ENCODE measurements at regions not wholly inside any gene's neighbourhood (a gene's known extent, or its start where the extent isn't known, plus 50 kb on each side); places are given as distances from the start of the nearest gene placed in this dataset.
A peak's percentile ranks its signal among the peaks of the same experiment; 100 is the strongest.

DNA sequence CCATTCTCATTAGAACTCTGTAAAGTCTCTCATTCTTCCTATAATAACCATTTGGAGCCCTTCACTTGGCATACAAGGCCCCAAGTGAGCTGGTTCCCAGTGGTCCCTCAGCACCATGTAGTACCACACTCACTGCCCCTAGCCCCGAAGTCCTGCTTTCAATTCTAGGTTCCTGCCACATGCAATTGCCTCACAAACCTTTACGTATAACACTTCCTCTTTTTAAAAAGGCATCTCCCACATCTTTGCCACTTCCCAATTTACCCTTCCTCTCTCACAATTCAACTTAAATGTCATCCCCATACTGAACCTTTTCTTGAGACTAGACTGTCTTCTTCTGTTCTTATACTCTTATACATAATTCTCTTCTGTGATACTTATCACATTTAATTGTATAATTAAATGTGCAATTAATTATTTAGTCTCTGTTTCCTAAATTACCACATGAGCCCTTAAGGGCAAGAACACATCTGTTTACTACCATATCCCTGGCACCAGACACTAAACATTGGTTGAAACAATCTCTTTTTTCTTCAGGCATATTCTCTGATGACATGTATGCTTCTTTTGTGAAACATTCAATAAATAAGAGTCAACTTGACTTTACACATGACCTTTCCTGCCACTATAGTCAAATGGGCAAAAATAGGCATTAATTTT is 304.0 kb downstream of the SPRY2 start:
- peak; percentile 11 for DNase-seq (ENCODE audit: low spot score)

DNA sequence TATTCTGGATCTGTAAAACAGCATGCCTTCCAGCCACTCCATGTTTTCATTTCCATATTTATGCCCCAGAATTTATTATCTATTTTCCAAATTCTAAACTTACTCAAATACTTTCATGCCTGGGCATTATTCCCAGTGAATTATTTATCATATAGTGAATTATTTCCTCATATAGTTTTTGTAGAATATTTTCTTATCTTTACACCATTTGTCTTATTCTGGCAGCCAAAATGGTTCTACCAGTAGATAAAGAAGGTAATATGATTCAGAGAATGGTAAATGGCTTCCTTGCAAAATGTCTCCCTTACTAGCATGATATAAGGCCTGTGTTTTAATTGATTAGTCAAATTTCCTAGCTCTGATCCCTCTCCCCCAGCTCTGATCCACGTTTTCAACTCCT is 305.8 kb downstream of the SPRY2 start:
- no peak for DNase-seq (ENCODE audit: low spot score)

DNA sequence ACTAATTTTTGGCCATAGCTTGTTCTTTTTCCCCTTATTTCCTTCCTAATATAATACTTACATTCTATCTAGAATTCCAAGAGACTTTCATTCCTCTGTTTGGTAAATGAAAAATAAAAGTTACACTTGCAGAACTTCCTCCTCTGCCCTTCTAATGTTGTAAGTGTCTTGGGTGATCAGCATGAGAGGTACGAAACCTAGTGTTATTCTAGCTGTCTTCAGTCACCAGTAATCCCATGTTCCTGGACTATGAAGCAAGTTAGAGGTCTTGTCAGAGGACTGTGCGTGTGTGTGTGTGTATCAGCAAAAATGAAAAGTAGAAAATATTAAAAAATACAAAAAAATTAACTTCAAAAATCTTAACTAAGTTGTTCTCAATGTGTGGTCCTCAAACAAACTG is 307.0 kb downstream of the SPRY2 start:
- DNase-seq (ENCODE audit: low spot score): no peak

DNA sequence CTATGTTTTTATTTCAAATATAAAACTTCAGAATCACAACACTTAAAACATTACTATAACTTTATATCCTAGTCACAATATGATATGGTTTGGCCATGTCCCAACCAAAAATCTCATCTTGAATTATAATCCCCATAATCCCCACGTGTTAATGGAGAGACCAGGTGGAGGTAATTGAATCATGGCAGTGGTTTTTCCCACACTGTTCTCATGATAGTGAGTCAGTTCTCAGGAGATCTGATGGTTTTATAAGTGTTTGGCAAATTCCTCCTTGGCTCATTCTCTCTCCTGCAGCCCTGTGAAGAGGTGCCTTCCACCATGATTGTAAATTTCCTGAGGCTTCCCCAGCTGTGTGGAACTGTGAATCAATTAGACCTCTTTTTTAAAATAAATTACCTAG is 307.6 kb downstream of the SPRY2 start:
- no peak for DNase-seq (ENCODE audit: low spot score)

DNA sequence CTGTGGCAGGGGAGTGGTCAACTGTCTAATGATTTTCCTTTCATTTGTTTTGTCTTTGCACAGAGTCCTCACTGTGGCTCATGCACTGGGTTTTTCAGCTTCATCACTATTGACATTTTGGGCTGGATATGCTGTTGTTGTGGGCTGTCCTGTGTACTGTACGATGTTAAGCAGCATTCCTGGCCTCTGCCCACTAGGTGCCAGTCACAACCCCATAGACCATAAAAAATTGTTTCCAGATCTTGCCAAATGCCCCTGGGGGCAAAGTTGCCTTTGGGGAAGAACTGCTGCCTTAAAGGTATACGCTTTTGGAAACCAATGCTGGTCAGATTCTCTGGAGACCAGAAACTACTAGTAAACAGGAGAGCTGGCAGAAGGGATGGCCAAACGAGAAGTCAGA is 310.4 kb downstream of the SPRY2 start:
- peak; percentile 16 for DNase-seq (ENCODE audit: low spot score)

DNA sequence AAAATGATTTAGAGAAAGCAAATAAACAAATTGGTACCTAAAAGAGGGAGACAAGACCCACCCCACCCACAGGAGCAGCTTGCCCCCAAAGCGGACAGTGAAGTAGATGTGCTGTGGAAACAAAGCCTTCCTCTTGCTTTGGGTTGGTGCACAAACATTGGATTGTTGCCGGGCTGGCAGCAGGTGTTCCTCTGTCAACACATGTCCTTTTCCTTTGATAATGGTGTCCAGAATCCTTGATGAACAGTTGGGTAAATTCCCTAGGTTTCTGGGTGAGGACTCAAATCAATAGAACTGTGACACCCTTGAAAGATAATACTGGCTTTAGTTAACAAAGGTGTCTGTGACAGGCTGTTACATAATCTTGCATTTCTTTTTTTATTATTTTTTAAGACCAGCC is 311.8 kb downstream of the SPRY2 start:
- DNase-seq (ENCODE audit: low spot score): no peak

DNA sequence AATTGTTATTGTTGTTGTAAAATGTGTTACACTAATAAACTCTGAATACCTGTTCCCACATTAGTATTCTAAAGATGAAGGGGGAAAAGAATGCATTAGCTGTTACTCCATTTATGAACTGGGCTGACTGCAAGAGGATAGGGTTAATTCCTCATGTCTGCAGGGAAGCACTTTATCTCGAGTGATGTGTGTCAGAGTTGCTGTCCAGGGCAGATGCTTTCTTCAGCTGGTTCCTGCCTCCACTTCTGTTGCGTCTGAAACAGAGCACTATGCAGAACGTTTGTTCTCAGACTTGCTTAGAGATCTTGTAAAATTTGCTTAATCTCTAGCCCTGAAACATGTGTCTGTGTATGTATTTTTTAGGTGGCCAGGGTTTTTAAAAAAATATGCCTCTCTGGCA is 318.8 kb downstream of the SPRY2 start:
- DNase-seq (ENCODE audit: low spot score): no peak

DNA sequence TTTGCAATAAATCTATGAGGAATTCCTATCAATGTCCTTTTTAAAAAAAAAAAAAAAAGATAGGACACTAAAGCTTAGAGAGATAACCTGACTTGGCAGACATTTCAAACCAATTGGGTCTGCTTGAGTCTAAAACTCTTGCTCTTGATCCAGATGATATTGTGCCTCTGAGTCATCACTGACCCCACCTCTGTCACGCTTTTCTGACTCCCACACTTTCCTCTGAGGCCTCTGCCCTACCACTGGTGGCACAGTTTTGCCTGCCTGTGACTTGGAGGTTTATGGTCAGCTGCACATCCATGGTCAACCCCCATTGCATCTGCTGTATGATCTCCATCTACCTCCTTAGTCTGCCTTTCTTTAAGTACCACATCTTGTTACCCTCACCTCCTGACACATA is 328.7 kb downstream of the SPRY2 start:
- no peak for DNase-seq (ENCODE audit: low spot score)

DNA sequence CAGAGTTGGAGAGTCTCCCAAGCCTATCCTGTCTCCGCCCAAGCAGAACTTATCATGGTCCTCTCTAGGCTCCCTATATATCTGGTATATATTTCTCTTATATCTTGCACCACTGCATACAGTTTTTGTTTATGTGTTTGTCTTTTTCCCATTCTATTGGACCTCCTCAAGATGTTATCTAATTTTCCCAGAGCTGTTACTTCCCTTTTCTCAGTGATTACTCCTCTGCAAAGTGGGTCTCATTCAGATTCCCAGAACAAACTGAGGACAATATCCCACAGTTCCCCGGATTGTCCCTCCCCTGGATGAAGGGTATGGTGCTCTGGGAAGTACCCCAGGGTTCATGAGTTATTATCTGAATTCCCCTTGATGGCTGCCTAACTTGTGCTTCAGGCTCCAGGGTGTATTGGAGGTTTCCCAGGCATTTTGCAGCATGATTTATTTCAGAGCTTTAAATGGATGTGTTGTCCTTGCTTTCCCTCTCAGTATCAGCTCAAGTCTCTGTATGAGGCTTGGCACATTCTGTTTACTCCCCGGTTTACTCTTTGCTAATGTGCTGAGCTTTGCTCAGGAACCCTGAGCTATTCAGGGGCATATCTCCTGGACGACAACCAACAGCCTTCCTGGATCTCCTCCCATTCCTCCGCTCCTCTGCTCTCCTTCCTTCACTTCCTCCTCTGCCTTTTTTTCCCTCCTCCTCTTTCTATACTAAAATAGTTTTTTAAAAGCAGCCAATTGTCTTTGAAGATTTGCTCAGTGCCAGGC is 329.3 kb downstream of the SPRY2 start:
- DNase-seq (ENCODE audit: low spot score): peak; percentile 43

DNA sequence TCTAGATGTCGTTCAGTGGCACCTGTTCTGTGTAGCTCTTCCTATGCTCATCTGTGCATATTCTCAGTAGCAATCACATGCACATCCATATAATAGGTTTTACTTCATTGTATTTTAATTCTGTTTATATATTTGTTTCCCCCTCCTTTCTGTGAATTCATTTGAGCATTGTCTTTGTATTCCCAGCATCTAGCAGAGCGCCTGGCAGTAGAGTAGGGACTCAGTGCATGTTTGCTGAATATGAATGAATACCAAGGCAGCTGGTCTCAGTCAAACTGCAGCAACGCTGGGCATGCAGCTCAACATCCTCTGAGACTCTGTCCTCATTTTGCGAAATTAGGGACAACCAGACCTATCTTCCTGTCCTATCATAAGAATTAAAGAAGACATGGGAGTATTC is 330.1 kb downstream of the SPRY2 start:
- DNase-seq (ENCODE audit: low spot score): no peak

DNA sequence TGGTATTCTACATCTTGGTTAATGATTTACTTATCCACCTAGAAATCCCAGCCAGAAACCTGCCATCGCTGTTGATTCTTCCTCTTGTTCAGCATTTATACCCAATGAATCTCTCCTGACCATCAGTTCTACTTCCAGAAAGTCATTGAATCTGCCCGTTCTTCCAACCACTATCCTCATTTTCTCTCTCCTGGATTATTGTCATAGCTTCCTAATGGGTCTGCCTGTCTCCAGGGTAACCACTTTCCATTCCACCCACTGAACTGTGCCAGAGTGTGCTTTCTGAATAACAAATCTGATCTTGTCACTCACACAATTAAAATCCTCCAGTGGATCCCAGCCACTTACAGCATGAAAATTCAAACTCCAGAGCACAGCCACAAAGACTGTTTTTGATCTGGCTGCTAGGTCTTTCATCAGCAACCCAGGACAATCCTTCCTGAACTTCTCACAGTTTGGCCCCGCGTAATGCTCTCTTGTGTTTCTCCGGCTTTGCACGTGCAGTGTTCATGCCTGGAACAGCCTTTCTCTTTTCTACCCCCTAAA is 330.6 kb downstream of the SPRY2 start:
- DNase-seq (ENCODE audit: low spot score): no peak

DNA sequence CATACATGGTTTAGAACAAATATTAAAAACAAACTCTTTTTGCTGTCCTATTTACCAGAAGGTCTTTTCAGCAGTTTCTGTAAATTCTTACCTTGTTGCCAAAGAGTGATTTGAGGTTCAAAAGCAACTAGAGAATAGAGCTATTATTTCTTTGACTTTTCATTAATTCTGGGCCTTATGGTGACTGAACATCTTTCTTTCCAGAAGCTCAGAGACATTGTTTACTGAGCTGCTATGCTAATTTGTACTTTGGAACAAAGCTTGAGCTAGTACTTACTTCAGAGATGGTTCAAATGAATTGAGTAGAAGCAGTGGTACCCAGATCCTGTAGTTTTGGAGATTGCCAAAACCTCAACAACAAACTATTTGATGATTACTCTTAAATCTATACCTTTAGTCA is 331.2 kb downstream of the SPRY2 start:
- DNase-seq (ENCODE audit: low spot score): no peak

DNA sequence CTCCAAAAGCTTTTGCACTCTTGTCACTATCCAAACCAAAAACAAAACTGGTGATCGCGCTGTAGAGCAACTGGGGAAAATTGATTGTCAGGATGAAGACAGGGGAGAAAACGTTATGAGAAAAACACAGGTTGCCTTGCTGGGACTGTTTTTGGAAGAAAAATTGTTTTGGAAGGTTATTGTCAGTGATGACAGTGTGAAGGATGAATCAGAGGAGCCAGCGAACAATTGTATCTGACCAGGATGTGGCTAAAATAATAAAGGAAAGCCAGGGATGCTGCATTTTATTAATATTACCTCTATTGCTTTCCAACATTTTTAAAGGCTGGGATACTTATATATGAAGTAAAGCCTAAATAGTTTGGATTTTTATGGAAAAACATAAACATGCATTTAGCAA is 334.0 kb downstream of the SPRY2 start:
- DNase-seq (ENCODE audit: low spot score): no peak

DNA sequence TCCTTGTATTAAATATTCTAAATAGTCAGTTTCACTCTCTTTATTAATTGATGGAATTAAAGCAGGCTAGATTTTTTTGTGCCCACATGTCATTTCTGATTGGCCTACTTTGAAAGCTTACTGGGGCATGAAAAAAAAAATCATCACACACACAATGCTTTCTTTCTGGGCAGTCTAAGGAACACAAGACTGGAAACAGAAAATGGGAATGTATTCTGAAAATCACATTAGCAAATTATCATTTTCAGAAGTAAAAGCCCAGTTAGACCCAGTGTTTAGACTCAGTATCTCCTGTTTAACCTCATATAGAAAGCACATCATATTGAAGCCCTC is 339.4 kb downstream of the SPRY2 start:
- DNase-seq (ENCODE audit: low spot score): no peak

DNA sequence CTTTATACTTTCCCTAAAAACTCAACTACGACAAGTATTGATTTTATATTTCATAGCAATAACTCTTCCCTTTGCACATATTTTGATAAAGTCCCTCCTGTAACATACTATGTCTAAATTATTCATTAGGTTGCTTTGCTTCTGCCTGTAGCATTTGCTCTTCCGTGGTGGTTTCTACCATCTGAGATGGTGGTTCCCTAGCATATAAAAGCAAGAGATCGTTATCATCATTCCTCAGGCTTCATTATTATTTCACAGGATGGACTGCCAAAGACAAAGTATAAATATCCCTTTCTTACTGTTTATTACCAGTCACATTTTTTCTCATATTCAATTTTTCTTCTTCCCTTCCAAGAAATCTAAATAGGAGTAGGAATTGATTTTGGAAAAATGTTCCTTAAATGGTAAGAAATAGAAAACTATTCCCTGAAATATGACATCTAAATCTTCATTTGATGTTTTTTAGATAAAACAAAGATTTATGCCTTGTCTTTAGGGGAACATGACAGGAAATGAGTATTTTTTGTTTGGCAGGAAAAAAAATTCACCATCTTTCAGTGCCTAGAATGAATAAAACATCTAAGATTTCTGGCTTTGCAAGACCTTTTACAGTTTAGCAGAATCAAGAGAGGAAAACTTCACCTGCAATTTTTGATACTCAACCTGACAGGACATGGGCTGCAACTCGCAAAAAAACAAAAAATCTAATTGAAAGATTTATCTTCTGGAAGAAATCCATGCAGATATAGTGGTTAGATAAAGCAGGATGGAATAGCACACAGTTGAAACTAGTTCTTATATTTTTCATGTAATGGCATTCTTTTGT is 340.0 kb downstream of the SPRY2 start:
- DNase-seq (ENCODE audit: low spot score): no peak

DNA sequence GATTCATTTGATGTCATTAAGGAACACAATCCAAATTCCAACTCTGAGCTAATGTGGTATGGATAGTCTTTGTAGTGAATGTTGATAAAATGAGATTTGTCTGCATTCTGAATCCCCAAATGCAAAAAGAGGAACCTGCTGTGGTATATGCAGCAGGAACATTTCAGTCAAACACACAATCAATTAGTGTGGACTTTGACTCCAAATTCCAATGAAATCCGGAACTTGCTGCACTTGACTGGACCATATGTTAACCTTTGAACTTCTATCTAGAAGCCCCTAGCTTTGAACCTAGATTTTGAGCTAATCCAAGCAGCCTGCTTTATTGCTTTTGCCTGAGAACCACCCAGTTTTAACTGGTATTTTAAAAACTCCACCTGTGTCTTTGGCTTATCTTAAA is 341.3 kb downstream of the SPRY2 start:
- no peak for DNase-seq (ENCODE audit: low spot score)

DNA sequence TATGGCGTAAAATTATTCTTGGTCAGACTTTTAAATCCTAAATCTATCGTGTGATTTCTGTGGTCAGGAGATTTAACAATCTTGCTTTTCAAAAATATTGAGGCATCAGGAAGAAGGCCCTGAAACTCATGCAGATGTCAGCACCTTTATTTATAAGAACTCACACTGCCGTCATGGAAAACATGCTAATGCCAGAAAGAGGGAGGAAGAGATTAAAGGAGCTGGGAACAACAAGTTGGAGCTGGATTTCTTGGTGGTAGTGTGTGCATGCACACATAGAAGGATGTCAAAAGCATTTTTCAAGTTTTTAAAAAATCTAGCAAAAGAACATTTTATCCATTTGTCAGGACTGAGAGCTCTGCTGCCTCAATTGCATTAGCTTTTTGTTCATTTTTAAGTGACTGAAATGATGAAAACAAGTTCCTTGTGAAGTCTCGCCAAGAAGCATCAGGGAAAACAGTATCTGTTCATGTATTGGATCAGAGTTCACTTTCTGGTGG is 342.5 kb downstream of the SPRY2 start:
- no peak for DNase-seq (ENCODE audit: low spot score)

DNA sequence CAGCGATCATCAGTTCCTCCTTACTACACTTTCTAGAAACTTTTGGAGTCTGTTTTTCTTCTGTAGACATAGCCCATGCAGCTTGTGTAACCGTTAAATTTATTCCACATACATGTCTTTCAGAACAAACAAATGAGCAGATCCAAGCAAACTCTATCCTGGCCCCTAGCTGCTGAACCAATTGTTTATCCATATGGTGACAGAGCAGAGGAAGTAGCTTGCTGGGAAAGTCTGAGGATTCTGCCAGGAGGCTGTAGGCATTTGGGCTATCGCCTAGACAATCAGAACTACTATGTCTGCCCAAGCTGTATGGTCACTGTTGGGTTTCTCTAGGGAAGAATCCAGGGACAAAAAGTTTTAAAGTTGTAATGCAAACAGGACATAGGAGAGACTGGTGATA is 343.7 kb downstream of the SPRY2 start:
- no peak for DNase-seq (ENCODE audit: low spot score)

DNA sequence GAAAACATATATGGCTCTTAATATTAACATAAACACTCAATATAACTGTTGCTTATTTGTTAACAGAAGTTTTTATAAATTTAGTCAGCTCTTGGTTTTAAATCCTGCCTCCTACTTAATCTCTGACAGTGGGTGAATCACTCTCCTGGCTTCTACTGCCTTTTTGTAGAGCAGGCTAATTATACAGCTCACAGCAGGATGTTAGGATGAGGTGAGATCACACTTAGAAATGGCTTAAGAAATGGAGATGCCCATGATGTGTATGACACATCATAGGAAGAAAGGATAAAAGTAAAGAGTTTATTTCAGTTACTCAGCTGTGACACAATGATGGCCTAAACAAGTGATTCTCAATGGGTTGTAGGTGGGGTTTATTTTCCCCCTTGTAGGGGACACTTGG is 345.6 kb downstream of the SPRY2 start:
- DNase-seq (ENCODE audit: low spot score): no peak

DNA sequence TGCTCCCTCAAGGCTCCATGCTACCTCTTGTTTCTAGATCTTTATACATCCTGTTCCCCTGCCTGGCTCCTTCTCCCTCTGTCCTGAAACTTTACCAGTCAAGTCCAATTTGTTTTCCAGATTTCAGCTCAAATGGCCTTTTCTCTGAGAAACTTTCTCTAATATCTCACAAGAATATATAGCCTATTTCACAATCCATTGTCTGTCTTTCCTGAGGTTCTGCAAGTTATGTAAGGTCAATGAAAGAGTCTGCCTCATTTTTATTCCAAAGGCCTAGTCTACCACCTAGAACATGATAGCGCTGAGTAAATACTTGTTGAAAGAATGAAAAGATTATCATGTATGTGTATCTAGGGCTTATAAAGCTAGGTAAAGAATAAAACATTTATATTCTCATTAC is 348.8 kb downstream of the SPRY2 start:
- no peak for DNase-seq (ENCODE audit: low spot score)

DNA sequence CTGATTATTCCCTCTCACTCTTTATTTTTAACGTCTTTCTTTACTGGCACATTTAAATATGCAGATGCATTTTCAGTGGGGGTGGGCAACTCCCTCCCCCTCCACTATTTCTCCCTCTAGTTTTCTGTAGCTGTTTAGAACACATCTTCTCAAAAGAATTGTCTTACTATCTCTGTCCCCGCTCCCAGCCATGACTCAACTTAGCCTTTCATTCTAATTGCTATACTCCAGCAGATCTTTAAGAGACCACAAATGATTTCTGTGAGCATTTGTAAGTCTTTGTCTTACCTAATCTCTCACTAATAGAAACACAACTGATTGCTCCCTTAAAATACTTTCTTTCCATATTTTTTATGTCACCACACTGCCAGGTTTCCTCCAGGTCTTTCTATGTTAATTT is 350.9 kb downstream of the SPRY2 start:
- no peak for DNase-seq (ENCODE audit: low spot score)

DNA sequence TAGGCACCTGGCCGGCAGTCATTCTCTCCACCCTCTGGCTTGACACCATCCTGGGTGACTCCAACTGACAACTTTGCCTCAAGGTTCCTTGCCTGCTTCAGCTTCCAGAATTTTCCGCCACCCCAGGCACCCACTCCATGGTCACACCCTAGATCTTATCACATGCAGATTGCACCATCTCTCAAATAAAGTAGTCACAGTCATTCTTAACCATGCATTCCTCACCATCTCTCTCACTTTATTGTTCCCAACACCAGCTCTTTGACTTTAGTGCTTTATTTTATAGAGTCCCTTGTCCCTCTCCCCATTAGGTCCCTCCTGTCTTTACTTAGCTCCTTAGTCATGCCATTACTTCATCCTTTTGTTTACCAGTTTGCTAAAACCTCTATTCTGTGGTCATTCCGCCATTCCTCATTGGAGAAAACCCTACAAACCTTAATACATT is 351.7 kb downstream of the SPRY2 start:
- no peak for DNase-seq (ENCODE audit: low spot score)

DNA sequence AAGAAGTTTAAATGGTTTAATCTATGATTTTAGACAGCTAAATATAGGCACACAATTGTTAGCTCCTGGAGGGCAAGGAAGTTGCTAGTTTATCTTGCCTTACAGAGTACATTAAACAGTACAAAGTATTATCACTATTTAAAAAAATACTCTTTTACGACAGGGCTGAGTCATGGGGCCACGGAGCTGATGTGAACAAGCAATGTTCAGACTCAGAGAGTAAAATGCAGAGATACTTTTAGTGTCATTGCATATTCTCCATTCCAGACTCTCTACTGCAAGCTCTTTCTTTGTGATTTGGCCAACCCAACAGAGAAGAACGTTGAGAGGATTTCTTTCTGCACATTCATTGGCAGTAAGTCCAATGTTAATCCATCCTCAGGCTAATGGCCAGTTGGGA is 352.4 kb downstream of the SPRY2 start:
- no peak for DNase-seq (ENCODE audit: low spot score)

Measured in mucosa of gallbladder (tissue), 1 donor.